ENCODE measurements at regions not wholly inside any gene's neighbourhood (a gene's known extent, or its start where the extent isn't known, plus 50 kb on each side); places are given as distances from the start of the nearest gene placed in this dataset.

DNA sequence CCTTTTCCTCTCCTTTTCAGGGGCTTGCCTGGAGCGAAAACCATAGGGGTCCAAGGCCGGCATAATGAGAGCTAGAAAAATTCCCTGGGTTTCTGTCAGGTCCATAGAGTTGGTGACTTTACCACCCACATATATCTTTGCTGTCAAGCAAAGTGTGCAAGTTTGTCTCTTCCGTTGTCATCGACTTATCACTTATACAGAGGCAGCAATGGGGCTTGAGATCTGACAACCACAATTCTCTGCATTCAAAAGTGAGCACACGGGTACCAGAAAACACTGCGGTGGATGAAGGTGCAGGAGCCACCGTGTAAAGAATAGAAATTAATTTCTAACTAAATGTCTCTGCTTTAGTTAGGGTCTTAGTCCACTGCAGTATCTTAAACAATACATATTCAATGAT is 162.3 kb downstream of the DAD1 start:
- TF ChIP-seq JUND (IDR thresholded peaks at IDR 0.05; ENCODE audit: low read depth): no peak
- no peak for DNase-seq (ENCODE audit: low read depth in 1 of 2, low spot score in 1 of 2)
- in situ Hi-C loops (cut with HindIII; ENCODE audit: low pct_unique_long_range_greater_than_20kb, low sequenced_read_pairs): no loop called here

- in situ Hi-C loops (cut with HindIII; ENCODE audit: low pct_unique_long_range_greater_than_20kb, low sequenced_read_pairs): no loop called here
- DNase-seq (ENCODE audit: low read depth in 1 of 2, low spot score in 1 of 2): no peak
- TF ChIP-seq JUND (IDR thresholded peaks at IDR 0.05; ENCODE audit: low read depth): no peak
Measured at GRCh38 chr14:22423958-22424357, 165.1 kb downstream of the DAD1 start.

- in situ Hi-C loops (cut with HindIII; ENCODE audit: low pct_unique_long_range_greater_than_20kb, low sequenced_read_pairs): no loop called here
- no peak for DNase-seq (ENCODE audit: low read depth in 1 of 2, low spot score in 1 of 2)
- TF ChIP-seq JUND (IDR thresholded peaks at IDR 0.05; ENCODE audit: low read depth): no peak
Measured at GRCh38 chr14:22422238-22422637, 166.8 kb downstream of the DAD1 start.

DNA sequence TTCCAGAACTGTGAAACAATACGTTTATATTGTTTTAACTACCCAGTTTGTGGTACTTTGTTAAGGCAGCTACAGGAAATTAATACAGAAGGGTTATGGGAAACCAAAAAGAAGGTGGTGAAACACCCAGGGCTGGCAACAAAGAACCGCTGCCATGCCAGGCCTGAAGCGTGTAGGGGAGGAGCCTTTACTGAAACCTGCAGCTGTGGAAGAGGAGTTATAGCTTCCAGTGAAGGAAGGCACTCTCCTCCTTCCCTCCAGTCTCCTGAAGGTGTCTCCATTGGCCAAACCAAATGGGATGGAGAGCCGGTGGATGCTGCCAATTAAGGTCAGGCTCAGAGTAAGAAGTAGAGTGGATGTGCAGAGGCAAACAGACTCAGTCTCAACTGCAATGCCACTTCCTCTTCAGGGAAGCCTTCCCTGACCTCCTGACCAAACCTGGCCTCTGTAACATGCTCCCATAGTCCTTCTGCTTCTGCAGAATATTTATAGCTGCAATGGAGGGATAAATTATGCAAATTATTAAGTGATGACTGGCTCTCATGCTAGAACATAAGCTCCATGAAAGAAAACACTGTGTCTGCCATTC is 168.3 kb downstream of the DAD1 start:
- no peak for TF ChIP-seq JUND (IDR thresholded peaks at IDR 0.05; ENCODE audit: low read depth)
- in situ Hi-C loops (cut with HindIII; ENCODE audit: low pct_unique_long_range_greater_than_20kb, low sequenced_read_pairs): no loop called here
- DNase-seq (ENCODE audit: low read depth in 1 of 2, low spot score in 1 of 2): peak in 1 of 2 experiments; percentile 13

- in situ Hi-C loops (cut with HindIII; ENCODE audit: low pct_unique_long_range_greater_than_20kb, low sequenced_read_pairs): no loop called here
- DNase-seq (ENCODE audit: low read depth in 1 of 2, low spot score in 1 of 2): no peak
- TF ChIP-seq JUND (IDR thresholded peaks at IDR 0.05; ENCODE audit: low read depth): no peak
Measured at GRCh38 chr14:22419620-22420019, 169.4 kb downstream of the DAD1 start.

DNA sequence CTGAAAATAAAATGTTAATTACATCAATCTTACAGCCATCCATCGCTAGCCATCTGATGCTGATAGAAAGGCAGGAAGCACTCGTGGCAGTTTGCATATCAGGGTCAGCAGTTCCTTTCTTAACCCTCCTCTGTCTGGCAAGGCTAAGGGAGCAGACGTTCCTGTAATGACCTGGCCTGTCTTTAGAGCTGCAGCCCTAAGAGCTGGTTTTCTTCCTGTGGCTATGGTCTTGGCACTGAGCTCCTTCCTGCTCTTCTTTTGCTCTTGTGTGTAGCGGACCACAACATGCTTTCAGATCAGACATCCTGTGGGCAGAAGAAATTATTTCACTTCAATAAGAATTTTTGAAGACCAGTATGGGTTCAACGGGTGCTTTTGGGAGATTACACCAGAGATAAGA is 170.4 kb downstream of the DAD1 start:
- in situ Hi-C loops (cut with HindIII; ENCODE audit: low pct_unique_long_range_greater_than_20kb, low sequenced_read_pairs): no loop called here
- TF ChIP-seq JUND (IDR thresholded peaks at IDR 0.05; ENCODE audit: low read depth): no peak
- DNase-seq (ENCODE audit: low read depth in 1 of 2, low spot score in 1 of 2): no peak

GRCh38 chr14:22417914-22418313 is 171.1 kb downstream of the DAD1 start:
- DNase-seq (ENCODE audit: low read depth in 1 of 2, low spot score in 1 of 2): no peak
- no peak for TF ChIP-seq JUND (IDR thresholded peaks at IDR 0.05; ENCODE audit: low read depth)
- in situ Hi-C loops (cut with HindIII; ENCODE audit: low pct_unique_long_range_greater_than_20kb, low sequenced_read_pairs): no loop called here

DNA sequence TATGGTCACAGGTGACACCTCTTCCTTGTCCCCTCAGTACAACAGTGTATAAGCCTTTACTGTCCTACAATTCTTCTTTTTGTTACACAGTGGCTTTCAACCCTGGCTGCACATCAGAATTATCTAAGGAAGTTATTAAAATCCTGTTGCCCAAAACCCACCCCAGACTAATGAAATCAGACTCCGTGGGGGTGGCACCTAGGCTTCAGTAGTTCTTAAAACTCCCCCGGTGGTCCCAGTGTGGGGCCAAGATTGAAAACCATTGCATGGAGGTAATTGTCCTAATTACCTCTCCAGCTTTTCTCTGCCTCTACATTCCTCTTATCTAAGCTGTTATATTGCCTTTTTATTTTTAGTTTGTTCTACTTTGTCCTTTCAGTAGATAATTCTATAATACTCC is 172.8 kb downstream of the DAD1 start:
- in situ Hi-C loops (cut with HindIII; ENCODE audit: low pct_unique_long_range_greater_than_20kb, low sequenced_read_pairs): no loop called here
- DNase-seq (ENCODE audit: low read depth in 1 of 2, low spot score in 1 of 2): no peak
- TF ChIP-seq JUND (IDR thresholded peaks at IDR 0.05; ENCODE audit: low read depth): no peak

GRCh38 chr14:22415605-22415959 is 173.4 kb downstream of the DAD1 start:
- no peak for TF ChIP-seq JUND (IDR thresholded peaks at IDR 0.05; ENCODE audit: low read depth)
- in situ Hi-C loops (cut with HindIII; ENCODE audit: low pct_unique_long_range_greater_than_20kb, low sequenced_read_pairs): no loop called here
- no peak for DNase-seq (ENCODE audit: low read depth in 1 of 2, low spot score in 1 of 2)

DNA sequence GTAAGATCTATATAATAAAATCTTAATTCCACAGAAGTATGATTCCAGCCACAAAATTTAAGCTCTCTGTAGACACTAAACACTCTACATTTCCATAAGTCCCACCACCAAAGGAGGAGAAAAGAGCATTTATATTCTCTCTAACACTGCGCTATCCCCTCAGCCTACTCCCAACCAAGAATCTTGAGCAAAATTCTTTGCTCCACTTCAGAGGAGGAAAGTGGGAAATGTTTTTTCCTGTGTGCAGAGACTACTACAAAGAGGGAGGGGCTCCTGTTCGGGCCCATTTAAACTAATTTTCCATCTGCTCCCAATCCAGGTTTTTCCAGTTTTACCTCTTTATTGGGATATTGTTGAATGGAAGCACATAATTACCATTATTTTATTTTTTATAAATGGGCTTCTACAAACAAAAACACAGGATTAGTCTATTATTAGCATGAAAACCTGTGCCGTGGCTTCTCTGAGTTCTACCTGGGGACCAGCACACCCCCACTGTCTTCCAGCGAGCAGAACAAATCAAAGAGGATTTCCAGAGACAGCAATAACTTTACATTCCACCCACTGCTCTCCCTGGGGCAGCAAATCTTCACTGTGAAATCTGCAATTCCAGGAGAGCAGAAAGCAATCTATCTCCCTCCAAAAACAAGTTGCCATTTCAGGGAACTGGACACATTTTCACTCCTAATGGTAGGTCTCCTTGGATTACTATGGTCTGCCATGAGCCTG is 174.0 kb downstream of the DAD1 start:
- no peak for TF ChIP-seq JUND (IDR thresholded peaks at IDR 0.05; ENCODE audit: low read depth)
- no peak for DNase-seq (ENCODE audit: low read depth in 1 of 2, low spot score in 1 of 2)
- in situ Hi-C loops (cut with HindIII; ENCODE audit: low pct_unique_long_range_greater_than_20kb, low sequenced_read_pairs): no loop called here

- no peak for DNase-seq (ENCODE audit: low read depth in 1 of 2, low spot score in 1 of 2)
- no peak for TF ChIP-seq JUND (IDR thresholded peaks at IDR 0.05; ENCODE audit: low read depth)
- in situ Hi-C loops (cut with HindIII; ENCODE audit: low pct_unique_long_range_greater_than_20kb, low sequenced_read_pairs): no loop called here
Measured at GRCh38 chr14:22412926-22413411, 176.1 kb downstream of the DAD1 start.

DNA sequence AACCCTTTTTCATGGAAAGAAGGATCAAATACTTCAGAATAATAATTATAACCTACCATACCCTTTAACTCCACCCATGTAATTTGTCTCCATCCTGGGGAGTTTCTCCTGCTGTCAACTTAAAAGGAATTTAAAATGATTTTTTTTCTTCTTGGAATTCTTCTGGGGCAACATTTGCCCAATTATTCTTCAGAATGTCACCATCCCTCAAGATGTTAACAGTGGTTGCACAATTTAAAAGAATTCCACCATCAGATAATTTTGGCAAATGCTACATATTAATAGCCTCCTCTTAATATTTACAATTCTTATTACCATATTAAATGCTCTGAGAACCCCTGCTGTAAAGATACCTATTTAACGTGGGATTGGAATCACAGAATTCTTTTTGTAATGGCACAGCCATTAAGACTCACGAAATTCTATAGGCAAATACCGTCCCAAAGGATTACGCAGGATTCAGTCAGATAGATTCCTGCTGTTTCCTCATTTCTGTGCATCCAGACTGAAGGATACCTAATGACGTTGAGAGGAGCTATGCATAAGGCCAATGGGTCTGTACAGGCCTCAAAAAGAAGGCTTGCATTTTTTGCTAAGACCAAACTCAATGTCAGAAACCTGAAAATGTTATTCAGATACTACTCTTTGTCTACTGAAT is 177.5 kb downstream of the DAD1 start:
- in situ Hi-C loops (cut with HindIII; ENCODE audit: low pct_unique_long_range_greater_than_20kb, low sequenced_read_pairs): no loop called here
- TF ChIP-seq JUND (IDR thresholded peaks at IDR 0.05; ENCODE audit: low read depth): no peak
- DNase-seq (ENCODE audit: low read depth in 1 of 2, low spot score in 1 of 2): no peak

DNA sequence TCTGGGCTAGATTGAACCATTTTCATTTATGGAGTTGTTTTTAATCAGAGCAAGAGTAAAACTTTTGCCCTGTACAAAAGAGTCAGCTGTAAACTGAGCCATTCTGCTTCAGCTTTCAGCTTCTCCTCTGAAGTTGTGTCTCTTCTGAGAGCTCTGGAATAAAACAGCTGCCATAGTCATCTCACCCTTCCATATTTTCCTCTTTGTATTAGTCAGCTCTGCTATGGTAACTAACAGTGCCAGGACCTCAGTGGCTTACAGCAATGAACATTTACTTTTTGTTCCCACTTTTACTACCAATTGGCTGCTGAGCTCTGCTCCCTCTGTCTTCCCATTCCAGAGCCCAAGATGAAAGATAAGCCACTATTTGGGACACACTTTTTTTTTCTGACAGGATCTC is 178.5 kb downstream of the DAD1 start:
- no peak for TF ChIP-seq JUND (IDR thresholded peaks at IDR 0.05; ENCODE audit: low read depth)
- in situ Hi-C loops (cut with HindIII; ENCODE audit: low pct_unique_long_range_greater_than_20kb, low sequenced_read_pairs): no loop called here
- DNase-seq (ENCODE audit: low read depth in 1 of 2, low spot score in 1 of 2): no peak
